Heart right ventricle (tissue), 16 donors: ENCODE measurements at regions not wholly inside any gene's neighbourhood (a gene's known extent, or its start where the extent isn't known, plus 50 kb on each side); places are given as distances from the start of the nearest gene placed in this dataset.

ENCODE experiments used
- ATAC-seq, 8 donors: fragments of 200-7000 bp; cut with Tn5 transposase; one replicate each; pipeline ENCODE4 v1.9.1; 2020; ENCODE audit warnings: mild to moderate bottlenecking in 8 of 8, moderate library complexity in 8 of 8, moderate number of reproducible peaks in 1 of 8
- DNase-seq, 2 donors: peaks; one replicate each; pipeline ENCODE4 v3.0.0-alpha.2; 2020
- H3K27ac ChIP-seq, 10 donors: fragments of 200-600 bp; sonication (generic) in 2 of 10; one replicate each; pipeline versions ENCODE4 v1.5.0 to v1.8.0; 2020 to 2022; ENCODE audit warnings: mild to moderate bottlenecking in 3 of 10
- H3K27me3 ChIP-seq, 7 donors: fragments of 200-600 bp; one replicate each; pipeline ENCODE4 v1.8.0; 2021 to 2022; ENCODE audit warnings: mild to moderate bottlenecking in 2 of 7
- H3K36me3 ChIP-seq, 9 donors: fragments of 200-600 bp; sonication (generic) in 1 of 9; one replicate each; pipeline versions ENCODE4 v1.5.0 to v1.8.0; 2020 to 2022; ENCODE audit warnings: mild to moderate bottlenecking in 2 of 9
- H3K4me1 ChIP-seq, 9 donors: fragments of 200-600 bp; sonication (generic) in 1 of 9; one replicate each; pipeline versions ENCODE4 v1.5.0 to v1.8.0; 2020 to 2022; ENCODE audit warnings: mild to moderate bottlenecking in 4 of 9
- H3K4me3 ChIP-seq, 10 donors: fragments of 200-600 bp; sonication (generic) in 2 of 10; one replicate each; pipeline versions ENCODE4 v1.5.0 to v1.8.0; 2020 to 2022; ENCODE audit warnings: mild to moderate bottlenecking in 7 of 10, moderate library complexity in 2 of 10
- H3K9me3 ChIP-seq, 11 donors: fragments of 200-600 bp in 10 of 11; sonication (generic) in 2 of 11; one replicate each; pipeline versions ENCODE4 v1.5.0 to v1.8.0; 2013 to 2022; ENCODE audit warnings: mild to moderate bottlenecking in 2 of 11, control low read depth in 1 of 11, moderate library complexity in 1 of 11
- WGBS, 2 donors: extraction: QIAGEN DNeasy Blood & Tissue Kit; methylation state at CpG; one replicate each; pipeline ENCODE4 v1.1.7; 2013; ENCODE audit warnings: inconsistent platforms in 1 of 2; 5-methylcytosine and 5-hydroxymethylcytosine counted together
- intact Hi-C, 10 donors: fragments of 100-400 bp; cut with DNase I; formaldehyde crosslinking; loops; one replicate each; pipeline versions ENCODE4 v1.11.1 to v1.14.2; 2022
- TF ChIP-seq, protein P1 (sequence below), 9 donors: fragments of 200-600 bp; sonication (generic) in 2 of 9; IDR thresholded peaks; one replicate each; pipeline versions ENCODE4 v1.5.0 to v1.8.0; 2021 to 2022; ENCODE audit warnings: antibody characterized with exemption in 9 of 9, mild to moderate bottlenecking in 5 of 9, moderate library complexity in 1 of 9
- donor health status: Arrhythmogenic right ventricular cardiomyopathy.
- donor health status: ischemic (EF 13 %, LVEDD 7.1; RV severe dilation, severe dysfunction).
- donor health status: healthy with polysubstance abuse.
- donor health status: DM: no; HTN: yes; CAD: no.
- donor health status: DM: no; HTN: no; CAD: no.
- donor health status: ischemic (EF 25% LVEDD 6.9; RV normal size, moderate dysfunction).
- donor health status: ischemic (EF 25% LVEDD 5.7; RV mildly dilated, moderate dysfunction).
- donor health status: healthy.
- donor health status: DM: yes; HTN: yes; CAD: no.
- donor health status: Ischemic cardiomyopathy.
- donor health status: ischemic (EF 35%, LVEDD 5.7; RV mildly dilated, moderate dysfunction).
- donor health status: nonischemic (EF 11% LVEDD 7.7; RV severe dilation, severe dysfunction).
- donor health status: DM: yes; HTN: yes; CAD: no.
- donor health status: PGD.
- donor health status: ischemic (EF 29% LVEDD 5.4; RV normal size, mild dysfunction).
- donor health status: nonischemic (EF 23%, LVEDD 6.1; RV moderate dilation, normal function).

DNA sequence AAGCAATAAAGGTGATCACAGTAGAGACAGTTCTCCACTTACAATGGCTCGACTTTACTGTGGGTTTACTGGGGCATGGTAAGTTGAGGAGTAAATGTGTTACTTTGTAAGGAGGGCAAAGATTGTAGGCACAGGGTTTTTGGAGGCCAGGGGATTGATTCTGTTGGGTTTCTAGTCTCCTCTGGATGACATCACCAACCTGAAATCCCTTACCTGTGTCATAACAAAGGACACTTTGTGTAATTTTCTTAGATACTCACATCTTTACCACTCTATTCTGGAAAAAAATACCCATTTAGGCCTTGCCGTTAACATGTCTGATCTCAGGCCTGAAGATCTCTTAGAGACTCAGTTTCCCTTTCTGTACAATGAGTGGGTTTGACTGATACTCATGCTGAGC lies 161.7 kb downstream of the GLI2 start:
- H3K27ac ChIP-seq: no peak overlapping the region
- peaks cover 0 to 3% (median 0%) of the 10 kb centered on the region in 7 donors for H3K27me3 ChIP-seq
- DNase-seq: no peak
- H3K9me3 ChIP-seq: no peaks in the 10 kb centered on the region
- H3K36me3 ChIP-seq: no peaks in the 10 kb centered on the region
- H3K4me3 ChIP-seq: no peak overlapping the region
- TF ChIP-seq, protein P1, sequence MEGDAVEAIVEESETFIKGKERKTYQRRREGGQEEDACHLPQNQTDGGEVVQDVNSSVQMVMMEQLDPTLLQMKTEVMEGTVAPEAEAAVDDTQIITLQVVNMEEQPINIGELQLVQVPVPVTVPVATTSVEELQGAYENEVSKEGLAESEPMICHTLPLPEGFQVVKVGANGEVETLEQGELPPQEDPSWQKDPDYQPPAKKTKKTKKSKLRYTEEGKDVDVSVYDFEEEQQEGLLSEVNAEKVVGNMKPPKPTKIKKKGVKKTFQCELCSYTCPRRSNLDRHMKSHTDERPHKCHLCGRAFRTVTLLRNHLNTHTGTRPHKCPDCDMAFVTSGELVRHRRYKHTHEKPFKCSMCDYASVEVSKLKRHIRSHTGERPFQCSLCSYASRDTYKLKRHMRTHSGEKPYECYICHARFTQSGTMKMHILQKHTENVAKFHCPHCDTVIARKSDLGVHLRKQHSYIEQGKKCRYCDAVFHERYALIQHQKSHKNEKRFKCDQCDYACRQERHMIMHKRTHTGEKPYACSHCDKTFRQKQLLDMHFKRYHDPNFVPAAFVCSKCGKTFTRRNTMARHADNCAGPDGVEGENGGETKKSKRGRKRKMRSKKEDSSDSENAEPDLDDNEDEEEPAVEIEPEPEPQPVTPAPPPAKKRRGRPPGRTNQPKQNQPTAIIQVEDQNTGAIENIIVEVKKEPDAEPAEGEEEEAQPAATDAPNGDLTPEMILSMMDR (IDR thresholded peaks at IDR 0.05): no peak
- ATAC-seq: no peak
- 92 to 93% methylated on average over 2 of the region's 2 CpGs for WGBS, 2 donors
- intact Hi-C loops: no loop called here
- H3K4me1 ChIP-seq: peaks cover 0 to 15% (median 8%) of the 10 kb centered on the region in 9 donors

DNA sequence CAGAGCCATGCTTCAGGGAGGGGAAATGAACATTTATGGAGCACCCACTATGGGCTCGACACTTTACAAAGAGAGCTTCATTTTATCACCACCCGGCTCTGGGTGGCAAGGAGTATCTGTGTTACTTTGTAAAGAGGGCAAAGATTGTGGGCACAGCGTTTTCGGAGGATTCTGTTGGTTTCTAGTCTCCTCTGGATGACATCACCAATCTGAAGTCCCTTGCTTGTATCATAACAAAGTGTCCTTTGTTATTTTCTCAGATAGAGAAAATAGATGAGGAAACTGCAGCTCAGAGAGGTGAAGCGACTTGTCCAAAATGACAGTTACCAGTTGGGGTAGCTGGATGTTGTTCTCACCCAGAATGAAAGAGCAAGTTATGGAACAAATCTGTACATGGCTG lies 162.8 kb downstream of the GLI2 start:
- TF ChIP-seq, protein P1 (IDR thresholded peaks at IDR 0.05): no peak
- Histone ChIP-seq H3K27me3 (peaks cover 0 to 3% (median 0%) of the 10 kb centered on the region in 7 donors), H3K27ac (no peak overlapping the region), H3K4me1 (peaks cover 0 to 7% (median 0%) of the 10 kb centered on the region in 9 donors), H3K4me3 (no peak overlapping the region), H3K9me3 (no peaks in the 10 kb centered on the region), H3K36me3 (no peaks in the 10 kb centered on the region)
- 81 to 86% methylated on average over 5 of the region's 5 CpGs for whole genome bisulfite sequencing, 2 donors
- DNase-seq (no peak), ATAC-seq (no peak)
- intact Hi-C loops: no loop called here

DNA sequence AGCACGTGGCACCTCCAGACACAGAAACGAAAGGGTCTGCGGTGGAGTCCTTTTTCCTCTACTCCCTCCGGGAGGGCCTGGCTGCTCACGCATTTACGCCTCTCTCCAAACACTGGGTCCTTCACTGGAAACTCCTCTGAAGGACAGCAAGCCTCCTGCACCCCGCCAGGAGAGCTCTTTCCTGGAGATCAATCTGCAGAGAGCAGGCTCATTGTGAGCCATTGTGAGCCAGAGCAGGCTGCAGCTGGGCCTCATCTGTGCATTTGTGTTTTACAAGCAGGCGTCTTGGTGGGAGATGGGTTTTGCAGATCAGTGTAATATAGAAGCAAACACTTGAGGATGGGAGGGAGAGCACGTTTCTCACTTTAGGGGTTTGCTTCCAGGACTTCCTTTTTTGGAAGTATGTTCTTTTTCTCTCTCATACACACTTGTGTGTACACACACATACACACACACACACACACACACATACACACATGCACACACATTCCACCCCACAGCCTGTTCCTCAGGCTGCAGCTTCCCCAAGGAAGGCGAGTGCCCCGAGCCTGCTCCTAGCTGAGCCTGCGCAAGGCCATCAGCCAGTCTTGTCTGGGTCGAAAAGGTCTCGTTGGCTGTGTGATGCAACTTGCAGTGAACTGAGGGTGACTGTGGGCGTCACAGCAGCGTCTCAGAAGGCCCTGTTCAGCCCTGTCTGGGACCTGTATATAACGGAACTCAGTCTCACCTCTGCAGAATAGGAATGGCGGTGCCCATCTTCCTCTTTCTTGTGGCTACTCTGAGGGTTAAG lies 163.5 kb downstream of the GLI2 start:
- ATAC-seq (peak in 1 of 8 donors; percentile 57), DNase-seq (no peak)
- H3K27ac ChIP-seq: no peak overlapping the region
- TF ChIP-seq, protein P1 (IDR thresholded peaks at IDR 0.05): no peak
- WGBS, 2 donors: 69 to 71% methylated on average over 18 of the region's 18 CpGs
- H3K27me3 ChIP-seq: peaks cover 0 to 3% (median 0%) of the 10 kb centered on the region in 7 donors
- H3K4me1 ChIP-seq: peaks cover 0 to 4% (median 0%) of the 10 kb centered on the region in 9 donors
- intact Hi-C loops: no loop called here
- no peaks in the 10 kb centered on the region for H3K36me3 ChIP-seq
- no peak overlapping the region for H3K4me3 ChIP-seq
- no peaks in the 10 kb centered on the region for H3K9me3 ChIP-seq

DNA sequence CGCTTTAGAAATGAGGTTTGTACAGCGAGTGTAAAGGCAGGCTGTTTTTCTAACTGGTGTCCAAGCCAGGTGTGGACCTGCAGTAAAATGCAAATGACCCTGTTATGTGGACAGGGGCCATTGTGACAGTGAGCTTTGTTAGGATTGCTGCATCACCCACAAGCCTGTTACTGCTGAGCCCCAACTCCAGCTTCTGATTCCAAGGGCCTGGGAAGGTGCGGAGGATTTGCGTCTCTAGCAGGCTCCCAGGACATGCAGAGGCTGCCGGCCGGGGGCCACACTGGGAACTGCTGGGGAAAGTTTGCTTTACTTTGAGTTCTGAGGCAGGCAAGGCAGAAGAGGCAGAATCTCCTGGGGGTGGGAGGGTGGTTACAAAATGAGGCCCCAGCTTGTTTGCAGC lies 164.1 kb downstream of the GLI2 start:
- Histone ChIP-seq H3K27me3 (peaks cover 0 to 3% (median 0%) of the 10 kb centered on the region in 7 donors), H3K9me3 (no peaks in the 10 kb centered on the region), H3K4me1 (peaks cover 0 to 10% (median 4%) of the 10 kb centered on the region in 9 donors), H3K4me3 (no peak overlapping the region), H3K36me3 (no peaks in the 10 kb centered on the region), H3K27ac (no peak overlapping the region)
- no peak for DNase-seq
- intact Hi-C loops: no loop called here
- ATAC-seq: no peak
- 85 to 86% methylated on average over 6 of the region's 6 CpGs for WGBS, 2 donors
- TF ChIP-seq, protein P1 (IDR thresholded peaks at IDR 0.05): no peak
